Activated CD4-positive, alpha-beta T cell treated with anti-CD3 and anti-CD28 coated beads, Interleukin-2, Interleukin-6, amounts not matched to agents 100 ng/mL and 50 ng/mL, durations not matched to agents 16 hours and 8 hours (primary cell): ENCODE measurements at regions not wholly inside any gene's neighbourhood (a gene's known extent, or its start where the extent isn't known, plus 50 kb on each side); places are given as distances from the start of the nearest gene placed in this dataset.
"Not testable (repeated sequence)": the region's sequence is repeated elsewhere in the genome, so short reads cannot be mapped to it uniquely, and the experiment has no call there.

Experiments used
- DNase-seq: peaks from one replicate; pipeline ENCODE4 v3.0.0-alpha.2; 2020

GRCh38 chr1:105462308-105462707 lies 1594.2 kb upstream of the PRMT6 start:
- DNase-seq: no peak

DNA sequence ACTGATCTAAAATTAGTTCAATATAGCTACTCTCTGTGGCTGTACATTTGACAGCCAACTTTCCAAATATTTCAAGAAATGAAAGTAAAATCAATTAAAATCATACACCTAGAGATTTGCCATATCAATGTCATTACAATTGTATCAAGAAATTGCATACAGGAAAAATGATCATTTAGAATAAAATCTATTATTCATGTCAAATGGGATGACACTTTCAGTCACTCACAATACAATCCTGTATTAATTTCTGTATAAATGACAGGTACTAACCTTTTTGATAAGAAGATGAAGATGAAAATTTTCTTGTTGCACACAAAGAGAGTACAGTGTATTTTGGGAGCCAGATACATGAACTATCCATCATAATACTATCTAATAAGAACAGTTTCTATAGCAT lies 1588.9 kb upstream of the PRMT6 start:
- DNase-seq: no peak

GRCh38 chr1:105470541-105470940 lies 1585.9 kb upstream of the PRMT6 start:
- not testable (repeated sequence) for DNase-seq

DNA sequence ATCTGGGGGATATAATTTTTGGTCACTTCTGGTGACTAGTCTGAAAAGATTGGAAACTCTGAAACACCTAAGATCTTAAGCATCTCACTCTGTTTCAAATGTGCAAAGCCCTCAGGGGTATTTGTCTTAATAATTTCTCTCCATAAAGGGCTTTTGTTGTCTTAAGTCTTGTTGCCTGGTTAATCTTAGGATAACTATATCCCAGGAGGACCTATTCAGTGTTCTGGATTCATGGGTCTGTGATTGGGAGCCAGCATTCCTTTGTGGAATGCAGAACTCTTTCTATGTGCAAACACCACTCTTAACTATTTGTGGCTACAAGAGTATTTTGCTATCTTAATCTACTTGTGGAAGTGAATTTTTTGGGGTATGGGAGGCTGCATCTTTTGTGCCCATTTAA lies 1573.0 kb upstream of the PRMT6 start:
- DNase-seq: no peak

DNA sequence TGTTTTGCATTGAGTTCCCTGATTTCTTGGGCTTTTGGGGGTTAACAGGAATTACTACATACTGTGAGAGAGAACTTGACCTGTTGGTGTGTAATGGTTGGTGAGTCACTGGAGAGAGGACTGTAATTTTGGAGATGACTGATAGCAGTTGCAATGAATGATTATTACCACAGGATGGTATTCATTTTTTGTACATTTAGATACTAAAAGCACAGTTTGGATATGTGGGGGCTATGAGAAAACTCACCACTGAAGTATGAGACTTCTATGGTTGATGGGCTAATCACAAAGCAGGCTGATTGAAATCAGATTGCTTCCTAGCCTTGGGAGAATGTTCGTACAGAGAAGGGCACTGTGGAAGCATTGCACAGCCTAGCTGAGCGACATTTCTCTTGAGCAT lies 1571.3 kb upstream of the PRMT6 start:
- no peak for DNase-seq

GRCh38 chr1:105492921-105493320 lies 1563.6 kb upstream of the PRMT6 start:
- DNase-seq: no peak

- no peak for DNase-seq
These were observed 1540.4 kb upstream of the PRMT6 start for GRCh38 chr1:105516068-105516467.

DNA sequence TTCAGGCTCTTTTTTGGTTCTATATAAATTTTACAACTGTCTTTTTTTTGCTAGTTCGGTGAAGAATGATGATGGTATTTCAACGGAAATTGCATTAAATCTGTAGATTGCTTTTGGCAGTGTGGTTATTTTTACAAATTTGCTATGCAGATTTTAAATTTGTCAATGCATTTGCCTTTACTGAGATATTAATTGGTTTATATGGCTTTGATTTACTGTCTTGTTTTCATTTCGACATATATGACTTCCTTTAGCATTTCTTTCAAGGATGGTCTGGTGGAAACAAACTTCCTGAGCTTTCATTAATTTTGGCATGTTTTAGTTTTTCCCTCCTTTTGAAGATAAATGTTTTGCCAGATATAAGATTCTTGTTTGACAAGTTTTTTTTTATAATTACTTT lies 1522.5 kb upstream of the PRMT6 start:
- DNase-seq: no peak

GRCh38 chr1:105544475-105544874 lies 1512.0 kb upstream of the PRMT6 start:
- no peak for DNase-seq

- DNase-seq: no peak
These were observed 1500.2 kb upstream of the PRMT6 start for GRCh38 chr1:105556266-105556665.

DNA sequence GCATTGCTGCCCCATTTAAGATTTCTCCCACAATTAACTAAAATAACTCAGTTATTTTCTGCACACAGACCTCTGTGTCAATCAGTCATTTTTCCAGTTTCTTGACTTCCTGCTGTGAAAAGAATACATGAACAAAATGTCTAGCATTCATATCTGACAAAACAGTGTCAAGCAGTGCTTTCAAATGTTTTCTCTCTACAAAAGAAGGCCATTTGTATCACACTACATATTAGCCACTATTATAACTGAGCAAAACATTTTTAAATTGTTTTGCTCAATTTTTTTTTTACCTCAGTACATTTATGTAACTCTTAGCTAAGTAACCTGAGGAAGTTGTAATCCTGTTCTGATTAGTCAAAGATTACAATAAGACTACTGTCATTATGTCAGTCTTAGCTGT lies 1498.5 kb upstream of the PRMT6 start:
- DNase-seq: no peak

- no peak for DNase-seq
These were observed 1491.5 kb upstream of the PRMT6 start for GRCh38 chr1:105565006-105565405.

DNA sequence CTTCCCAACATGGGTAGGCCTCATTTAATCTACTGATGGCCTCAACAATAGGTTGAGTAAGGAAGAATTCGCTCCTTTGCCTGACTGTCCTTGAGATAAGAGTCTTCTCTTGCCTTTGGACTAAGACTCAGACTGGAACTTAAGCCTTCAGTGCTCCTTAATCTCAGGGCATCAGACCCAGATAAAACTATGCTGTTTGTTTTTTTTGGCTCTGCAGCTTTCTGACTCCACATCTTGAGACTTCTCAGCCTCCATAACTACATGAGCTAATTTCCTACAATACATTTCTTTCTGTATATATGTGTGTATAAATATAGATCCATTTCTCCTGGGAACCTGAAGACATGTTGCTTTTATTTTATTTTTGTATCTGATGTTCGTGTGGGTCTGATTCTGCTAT lies 1470.7 kb upstream of the PRMT6 start:
- no peak for DNase-seq

DNA sequence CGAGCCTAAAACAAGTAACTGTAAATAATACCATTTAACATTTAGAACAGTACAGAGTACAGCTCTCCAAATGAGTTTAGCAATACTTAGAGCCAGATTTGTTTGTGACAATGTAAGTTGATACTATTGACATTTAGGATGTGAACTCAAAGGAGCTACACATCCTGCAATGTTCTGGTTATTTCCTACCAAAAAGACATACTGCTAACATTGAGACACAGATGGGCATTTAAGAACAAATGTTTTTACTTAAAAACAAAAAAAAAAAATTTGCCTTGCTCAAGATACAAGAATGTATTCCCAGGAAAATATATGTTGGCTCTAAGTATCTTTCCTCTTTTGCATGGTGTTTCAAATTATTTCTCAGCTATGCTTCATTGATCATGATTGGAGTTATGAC lies 1464.8 kb upstream of the PRMT6 start:
- no peak for DNase-seq

GRCh38 chr1:105608713-105609112 lies 1447.8 kb upstream of the PRMT6 start:
- DNase-seq: no peak

GRCh38 chr1:105626276-105626987 lies 1430.0 kb upstream of the PRMT6 start:
- no peak for DNase-seq

GRCh38 chr1:105631153-105631744 lies 1425.2 kb upstream of the PRMT6 start:
- DNase-seq: not testable (repeated sequence)

DNA sequence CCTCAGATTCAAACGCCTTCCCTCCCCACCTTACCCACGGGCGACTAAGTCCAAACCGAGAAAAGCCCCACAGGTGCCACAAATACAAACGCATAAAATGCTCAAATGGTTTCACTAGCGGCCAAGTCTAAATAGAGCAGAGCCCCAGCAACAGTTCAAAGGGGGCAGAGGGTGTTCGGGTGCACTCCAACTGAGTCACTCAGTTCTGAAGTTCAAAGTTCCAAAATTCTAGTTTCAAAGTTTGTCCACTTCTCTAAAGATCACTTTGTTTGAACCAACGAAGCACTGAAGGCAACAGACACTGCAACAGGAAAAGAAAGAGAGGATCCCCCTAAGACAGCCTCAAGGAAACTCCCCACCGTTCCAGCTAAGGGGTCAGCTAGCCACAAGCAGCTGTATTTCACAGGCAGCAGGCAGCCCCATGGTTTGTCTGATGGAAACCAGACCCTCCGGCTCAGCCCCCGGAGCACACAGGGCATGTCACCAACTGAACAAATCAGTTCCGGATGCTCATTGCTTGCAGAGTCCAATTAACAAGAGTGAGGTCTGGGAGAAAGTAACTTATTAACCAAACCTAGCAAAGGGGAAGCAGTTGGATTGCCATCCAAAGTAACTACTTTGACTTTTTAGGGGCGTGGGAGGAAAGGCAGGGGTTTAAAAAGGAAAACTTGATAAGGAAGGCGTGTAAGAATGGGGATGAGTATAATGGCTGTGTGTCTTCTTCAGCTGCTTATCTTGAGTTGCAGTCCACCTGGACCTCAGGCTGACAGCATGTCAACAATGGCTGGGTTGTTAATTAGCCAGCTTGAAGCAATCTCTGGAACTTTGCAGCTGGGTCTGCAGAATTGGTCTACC lies 1423.9 kb upstream of the PRMT6 start:
- no peak for DNase-seq

DNA sequence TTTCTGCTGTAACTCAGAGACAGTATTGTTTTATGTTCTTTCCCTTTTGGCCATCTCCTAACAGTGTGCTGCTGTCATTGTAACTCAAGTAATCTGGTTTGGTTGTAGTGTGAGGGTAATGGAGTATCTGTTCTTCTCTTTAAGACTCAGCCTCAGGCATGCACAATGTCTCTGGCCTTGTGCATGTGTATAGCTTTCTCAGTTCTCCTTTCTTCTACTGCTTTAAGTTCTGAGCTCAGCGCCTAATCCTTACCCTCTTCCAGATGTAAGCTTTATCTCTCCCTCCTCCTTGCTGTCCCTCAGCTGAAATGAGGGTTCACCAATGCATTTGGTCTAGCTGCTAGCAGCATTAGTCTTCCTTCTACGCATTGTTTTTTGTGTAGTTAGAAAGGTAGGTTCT lies 1420.4 kb upstream of the PRMT6 start:
- DNase-seq: no peak

- no peak for DNase-seq
These were observed 1415.1 kb upstream of the PRMT6 start for GRCh38 chr1:105641407-105641806.

DNA sequence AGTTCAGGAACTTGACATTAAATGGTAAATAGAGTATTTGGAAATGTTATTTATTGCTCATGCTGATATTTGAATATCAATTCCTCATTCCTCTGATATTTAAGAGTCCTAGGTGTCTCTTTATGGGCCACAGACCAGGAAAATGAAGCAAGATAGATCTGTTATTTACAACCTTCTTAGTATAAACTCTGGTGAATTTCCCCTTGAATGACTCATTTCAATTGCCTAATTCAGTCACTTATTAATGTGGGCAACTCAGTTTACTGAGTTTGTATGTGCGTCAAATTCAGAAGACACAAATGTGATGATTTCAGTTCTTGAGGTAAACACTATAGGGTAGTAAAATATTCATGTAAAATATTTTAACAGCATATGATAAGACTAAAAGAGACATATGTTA lies 1404.4 kb upstream of the PRMT6 start:
- no peak for DNase-seq

DNA sequence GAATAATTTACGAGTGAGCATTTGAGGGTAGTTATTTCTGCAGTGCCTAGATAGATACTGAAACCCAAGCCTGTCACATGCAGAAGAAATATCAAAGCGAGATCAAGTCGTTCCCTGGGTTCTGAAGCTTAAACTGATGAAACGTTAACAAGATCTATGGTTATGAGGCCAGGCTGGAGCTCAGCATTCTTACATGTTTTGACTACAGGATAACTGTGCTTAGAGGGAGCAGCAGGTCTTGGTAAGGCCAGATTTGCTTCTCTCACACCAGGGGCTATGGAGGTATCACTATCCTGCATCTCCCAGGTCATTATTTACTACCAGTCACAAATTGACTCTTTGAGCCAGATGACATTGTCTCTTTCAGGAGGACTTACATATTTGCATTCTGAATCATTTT lies 1401.4 kb upstream of the PRMT6 start:
- no peak for DNase-seq

- DNase-seq: no peak
These were observed 1392.0 kb upstream of the PRMT6 start for GRCh38 chr1:105664495-105664894.

DNA sequence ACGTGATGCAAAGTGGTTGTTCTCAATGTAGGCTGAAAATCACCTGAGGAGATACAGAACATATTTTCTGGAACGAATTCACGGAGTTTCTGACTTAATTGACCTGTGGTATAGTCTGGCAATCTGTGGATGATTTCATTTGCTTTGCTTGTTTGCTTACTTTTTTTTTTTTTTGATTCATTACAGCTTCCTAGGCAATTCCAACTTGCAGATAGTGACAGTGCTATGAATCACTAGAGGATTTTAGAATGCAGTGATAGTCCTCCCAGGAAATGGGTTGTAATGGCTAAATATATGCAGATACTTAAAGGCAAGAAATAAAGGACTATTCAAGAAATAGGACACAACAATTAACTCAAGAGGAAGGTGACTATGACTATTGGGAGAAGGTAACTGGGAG lies 1378.1 kb upstream of the PRMT6 start:
- no peak for DNase-seq
